Spinal cord (tissue), 9 donors: ENCODE measurements at regions not wholly inside any gene's neighbourhood (a gene's known extent, or its start where the extent isn't known, plus 50 kb on each side); places are given as distances from the start of the nearest gene placed in this dataset.

ENCODE experiments used
- DNase-seq, 6 donors: peaks; one replicate each; pipeline versions ENCODE4 v3.0.0 to v3.0.0-alpha.2; 2013 to 2015; ENCODE audit warnings: low spot score in 6 of 6, low read depth in 4 of 6
- H3K27ac ChIP-seq: one replicate; pipeline ENCODE4 v1.5.1; 2013; ENCODE audit warnings: low read depth, low read length, control low read depth
- H3K27me3 ChIP-seq: one replicate; pipeline ENCODE4 v1.6.1; 2013; ENCODE audit warnings: low read length; ENCODE audit not compliant: control insufficient read depth, insufficient read depth
- H3K36me3 ChIP-seq: one replicate; pipeline ENCODE4 v1.6.1; 2013; ENCODE audit warnings: low read length; ENCODE audit not compliant: control insufficient read depth, insufficient read depth
- H3K4me1 ChIP-seq: one replicate; pipeline ENCODE4 v1.6.1; 2013; ENCODE audit warnings: low read length; ENCODE audit not compliant: control insufficient read depth, insufficient read depth
- H3K4me3 ChIP-seq: one replicate; pipeline ENCODE4 v1.5.1; 2013; ENCODE audit warnings: low read depth, low read length, control low read depth
- H3K9me3 ChIP-seq: one replicate; pipeline ENCODE4 v1.6.1; 2013; ENCODE audit warnings: low read length; ENCODE audit not compliant: control insufficient read depth, insufficient read depth
- WGBS: methylation state at CpG from one replicate; pipeline ENCODE4 v1.1.5; 2013; ENCODE audit warnings: missing lambda C conversion rate; ENCODE audit not compliant: insufficient coverage; 5-methylcytosine and 5-hydroxymethylcytosine counted together
- donor health status: healthy.

GRCh38 chr3:30294241-30294667 is 312.1 kb upstream of the TGFBR2 start:
- DNase-seq, result peak in 1 of 6 donors; percentile 62
- Histone ChIP-seq H3K27me3 (no peaks in the 10 kb centered on the region), H3K9me3 (no peaks in the 10 kb centered on the region), H3K4me1 (no peaks in the 10 kb centered on the region), H3K27ac (no peak overlapping the region), H3K4me3 (no peak overlapping the region), H3K36me3 (no peaks in the 10 kb centered on the region)
- 79% methylated on average over 3 of the region's 4 CpGs for WGBS

- no CpG with 5 or more reads among the region's 1 CpG for WGBS
- H3K27ac ChIP-seq, result no peak overlapping the region
- no peaks in the 10 kb centered on the region for H3K36me3 ChIP-seq
- no peaks in the 10 kb centered on the region for H3K27me3 ChIP-seq
- no peaks in the 10 kb centered on the region for H3K9me3 ChIP-seq
- no peaks in the 10 kb centered on the region for H3K4me1 ChIP-seq
- H3K4me3 ChIP-seq, result no peak overlapping the region
- no peak for DNase-seq
Observed at GRCh38 chr3:30297112-30297511, 309.3 kb upstream of the TGFBR2 start.

GRCh38 chr3:30299674-30300385 is 306.6 kb upstream of the TGFBR2 start:
- WGBS, result no CpG with 5 or more reads among the region's 3 CpGs
- H3K27ac ChIP-seq, result no peak overlapping the region

GRCh38 chr3:30300809-30301208 is 305.6 kb upstream of the TGFBR2 start:
- Histone ChIP-seq H3K4me1 (no peaks in the 10 kb centered on the region), H3K27ac (no peak overlapping the region), H3K36me3 (no peaks in the 10 kb centered on the region), H3K27me3 (no peaks in the 10 kb centered on the region), H3K9me3 (no peaks in the 10 kb centered on the region), H3K4me3 (no peak overlapping the region)
- DNase-seq, result no peak
- no CpG with 5 or more reads among the region's 1 CpG for WGBS

More at GRCh38 chr3:30299674-30300385, 306.6 kb upstream of the TGFBR2 start:
- no peaks in the 10 kb centered on the region for H3K9me3 ChIP-seq
- H3K4me3 ChIP-seq, result no peak overlapping the region
- no peaks in the 10 kb centered on the region for H3K4me1 ChIP-seq
- no peak for DNase-seq
- H3K36me3 ChIP-seq, result no peaks in the 10 kb centered on the region
- H3K27me3 ChIP-seq, result no peaks in the 10 kb centered on the region

GRCh38 chr3:30302027-30302426 is 304.4 kb upstream of the TGFBR2 start:
- 100% methylated on average over 1 of the region's 5 CpGs for WGBS
- Histone ChIP-seq H3K4me1 (no peaks in the 10 kb centered on the region), H3K27me3 (no peaks in the 10 kb centered on the region), H3K9me3 (no peaks in the 10 kb centered on the region), H3K4me3 (no peak overlapping the region), H3K36me3 (no peaks in the 10 kb centered on the region), H3K27ac (no peak overlapping the region)
- DNase-seq, result no peak

GRCh38 chr3:30303770-30304169 is 302.6 kb upstream of the TGFBR2 start:
- Histone ChIP-seq H3K27me3 (no peaks in the 10 kb centered on the region), H3K4me1 (no peaks in the 10 kb centered on the region), H3K27ac (no peak overlapping the region), H3K9me3 (no peaks in the 10 kb centered on the region), H3K36me3 (no peaks in the 10 kb centered on the region), H3K4me3 (no peak overlapping the region)
- WGBS, result 100% methylated on average over 2 of the region's 2 CpGs
- no peak for DNase-seq

GRCh38 chr3:30305021-30305420 is 301.4 kb upstream of the TGFBR2 start:
- Histone ChIP-seq H3K9me3 (no peaks in the 10 kb centered on the region), H3K36me3 (no peaks in the 10 kb centered on the region), H3K4me1 (no peaks in the 10 kb centered on the region), H3K27me3 (no peaks in the 10 kb centered on the region), H3K27ac (no peak overlapping the region), H3K4me3 (no peak overlapping the region)
- DNase-seq, result no peak
- WGBS, result no CpG with 5 or more reads among the region's 3 CpGs

GRCh38 chr3:30306896-30307295 is 299.5 kb upstream of the TGFBR2 start:
- Histone ChIP-seq H3K36me3 (no peaks in the 10 kb centered on the region), H3K4me3 (no peak overlapping the region), H3K27me3 (no peaks in the 10 kb centered on the region), H3K9me3 (no peaks in the 10 kb centered on the region), H3K27ac (no peak overlapping the region), H3K4me1 (no peaks in the 10 kb centered on the region)
- DNase-seq, result no peak
- 100% methylated on average over 1 of the region's 3 CpGs for WGBS

GRCh38 chr3:30307372-30307950 is 298.9 kb upstream of the TGFBR2 start:
- DNase-seq, result peak in 1 of 6 donors; percentile 22
- Histone ChIP-seq H3K4me1 (no peaks in the 10 kb centered on the region), H3K36me3 (no peaks in the 10 kb centered on the region), H3K27ac (no peak overlapping the region), H3K9me3 (no peaks in the 10 kb centered on the region), H3K4me3 (no peak overlapping the region), H3K27me3 (no peaks in the 10 kb centered on the region)

- no peaks in the 10 kb centered on the region for H3K9me3 ChIP-seq
- no peak for DNase-seq
- H3K27ac ChIP-seq, result no peak overlapping the region
- WGBS, result no CpG with 5 or more reads among the region's 1 CpG
- no peaks in the 10 kb centered on the region for H3K4me1 ChIP-seq
- no peaks in the 10 kb centered on the region for H3K36me3 ChIP-seq
- H3K4me3 ChIP-seq, result no peak overlapping the region
- H3K27me3 ChIP-seq, result no peaks in the 10 kb centered on the region
Observed at GRCh38 chr3:30308131-30308530, 298.3 kb upstream of the TGFBR2 start.
